HUES6 (cell line): ENCODE measurements at regions not wholly inside any gene's neighbourhood (a gene's known extent, or its start where the extent isn't known, plus 50 kb on each side); places are given as distances from the start of the nearest gene placed in this dataset.

ENCODE experiments used
- H3K27ac ChIP-seq: 2 replicates; pipeline ENCODE4 v1.7.0; 2013; ENCODE audit warnings: low read depth, mild to moderate bottlenecking, low read length, inconsistent platforms
- H3K27me3 ChIP-seq: 2 replicates; pipeline ENCODE4 v1.6.1; 2013; ENCODE audit warnings: low read length; ENCODE audit not compliant: control insufficient read depth, insufficient read depth
- H3K36me3 ChIP-seq: 2 replicates; pipeline ENCODE4 v1.6.1; 2013; ENCODE audit warnings: low read length; ENCODE audit not compliant: control insufficient read depth, insufficient read depth
- H3K4me1 ChIP-seq: 2 replicates; pipeline ENCODE4 v1.6.1; 2013; ENCODE audit warnings: low read length; ENCODE audit not compliant: control insufficient read depth, insufficient read depth
- H3K4me3 ChIP-seq: 2 replicates; pipeline ENCODE4 v1.5.1; 2013; ENCODE audit warnings: low read depth, low read length
- H3K9ac ChIP-seq: one replicate; pipeline ENCODE4 v1.6.1; 2013; ENCODE audit warnings: mild to moderate bottlenecking, low read length
- H3K9me3 ChIP-seq: 2 replicates; pipeline ENCODE4 v1.6.1; 2013; ENCODE audit warnings: low read depth, low read length; ENCODE audit not compliant: control insufficient read depth, insufficient read depth

DNA sequence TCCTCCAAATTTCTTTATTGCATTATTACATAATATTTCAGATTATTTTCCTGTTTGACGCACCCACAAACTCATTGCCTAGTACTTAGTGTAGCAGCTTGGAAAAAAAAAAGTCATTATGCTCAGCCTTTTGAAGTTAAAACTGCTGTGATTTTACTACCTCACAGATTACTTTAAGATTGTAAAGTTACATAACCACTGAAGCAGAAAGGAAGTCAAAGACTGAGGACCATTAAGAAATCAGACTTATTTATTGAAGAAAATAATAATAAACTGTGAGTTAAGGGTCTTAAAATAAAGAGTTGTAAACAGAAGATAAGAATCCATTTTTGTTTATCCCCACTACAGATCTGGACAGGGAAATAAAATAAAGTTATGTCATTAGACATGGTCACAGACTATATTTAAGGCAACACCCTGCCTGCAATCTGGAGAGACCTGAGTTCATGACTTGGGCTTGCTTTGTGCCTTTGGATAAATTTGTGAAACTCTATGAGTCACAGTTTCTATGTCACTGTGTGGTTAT is 212.1 kb upstream of the ROBO2 start:
- Histone ChIP-seq H3K27me3 (no peaks in the 10 kb centered on the region), H3K36me3 (no peaks in the 10 kb centered on the region), H3K4me3 (no peak overlapping the region), H3K9ac (no peak overlapping the region), H3K27ac (no peak overlapping the region), H3K4me1 (peaks cover 20% of the 10 kb centered on the region), H3K9me3 (no peaks in the 10 kb centered on the region)

DNA sequence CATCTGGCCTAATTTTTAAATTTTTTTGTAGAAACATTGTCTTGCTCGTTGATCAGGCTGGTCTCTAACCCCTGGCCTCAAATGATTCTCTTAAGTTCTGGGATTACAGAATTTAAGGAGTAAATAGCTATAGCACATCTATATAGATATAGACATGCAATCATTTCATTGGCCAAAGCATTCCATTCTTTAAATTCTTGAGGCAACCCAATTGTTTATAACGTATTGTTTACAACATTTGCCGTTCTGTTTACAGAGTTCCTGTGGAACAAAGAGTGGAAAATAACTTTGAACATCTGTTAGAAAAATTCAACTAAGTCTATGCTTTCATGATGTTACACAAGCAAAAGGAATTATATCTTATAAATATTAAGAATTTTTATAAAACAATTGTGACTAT is 205.2 kb upstream of the ROBO2 start:
- no peak overlapping the region for H3K9ac ChIP-seq

DNA sequence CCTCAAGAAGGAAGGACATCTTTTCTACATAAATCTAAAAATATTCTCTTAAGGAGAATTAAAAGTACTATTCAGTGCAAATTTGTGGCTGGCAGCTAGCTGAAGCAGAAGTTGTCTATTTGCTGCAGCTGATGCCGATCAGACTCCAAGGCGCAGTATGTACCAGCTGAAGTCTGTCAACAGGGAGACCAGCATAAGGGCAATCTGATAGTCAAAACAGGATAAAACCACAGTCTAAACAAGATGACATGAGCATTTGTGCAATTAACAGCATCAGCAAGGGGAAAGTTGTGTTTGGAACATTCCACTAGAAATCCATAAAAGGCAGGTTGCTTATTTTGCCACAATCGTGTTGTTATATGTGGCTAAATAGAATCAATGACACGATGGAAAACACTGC is 198.2 kb upstream of the ROBO2 start:
- no peak overlapping the region for H3K4me3 ChIP-seq
- no peaks in the 10 kb centered on the region for H3K4me1 ChIP-seq
- no peaks in the 10 kb centered on the region for H3K36me3 ChIP-seq
- H3K9me3 ChIP-seq, result no peaks in the 10 kb centered on the region
- H3K9ac ChIP-seq, result no peak overlapping the region
- no peak overlapping the region for H3K27ac ChIP-seq
- no peaks in the 10 kb centered on the region for H3K27me3 ChIP-seq

More for the DNA sequence above, 205.2 kb upstream of the ROBO2 start:
- no peak overlapping the region for H3K4me3 ChIP-seq
- H3K4me1 ChIP-seq, result no peaks in the 10 kb centered on the region
- no peaks in the 10 kb centered on the region for H3K36me3 ChIP-seq
- no peak overlapping the region for H3K27ac ChIP-seq
- H3K27me3 ChIP-seq, result no peaks in the 10 kb centered on the region
- H3K9me3 ChIP-seq, result no peaks in the 10 kb centered on the region

DNA sequence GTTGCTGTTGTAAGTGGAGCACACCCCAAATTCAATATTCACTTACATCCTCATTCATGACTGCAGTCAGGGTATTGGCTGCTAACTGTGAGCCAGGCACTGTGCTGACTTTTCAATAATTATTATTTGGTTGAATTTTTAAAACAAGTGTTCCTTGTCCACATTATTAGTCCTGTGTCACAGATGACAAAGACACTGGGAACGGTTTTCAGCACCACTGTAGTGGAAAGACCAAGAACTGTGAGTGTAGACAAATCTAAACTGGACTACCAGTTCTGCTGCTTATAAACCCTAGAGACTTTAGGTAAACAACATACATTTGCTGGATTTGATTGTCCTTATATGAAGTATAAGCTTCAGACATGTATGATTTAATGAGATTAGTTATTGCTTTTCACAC is 197.7 kb upstream of the ROBO2 start:
- H3K27ac ChIP-seq, result no peak overlapping the region
- no peaks in the 10 kb centered on the region for H3K27me3 ChIP-seq
- H3K9ac ChIP-seq, result no peak overlapping the region
- no peaks in the 10 kb centered on the region for H3K9me3 ChIP-seq
- H3K4me3 ChIP-seq, result no peak overlapping the region
- H3K36me3 ChIP-seq, result no peaks in the 10 kb centered on the region
- H3K4me1 ChIP-seq, result no peaks in the 10 kb centered on the region

DNA sequence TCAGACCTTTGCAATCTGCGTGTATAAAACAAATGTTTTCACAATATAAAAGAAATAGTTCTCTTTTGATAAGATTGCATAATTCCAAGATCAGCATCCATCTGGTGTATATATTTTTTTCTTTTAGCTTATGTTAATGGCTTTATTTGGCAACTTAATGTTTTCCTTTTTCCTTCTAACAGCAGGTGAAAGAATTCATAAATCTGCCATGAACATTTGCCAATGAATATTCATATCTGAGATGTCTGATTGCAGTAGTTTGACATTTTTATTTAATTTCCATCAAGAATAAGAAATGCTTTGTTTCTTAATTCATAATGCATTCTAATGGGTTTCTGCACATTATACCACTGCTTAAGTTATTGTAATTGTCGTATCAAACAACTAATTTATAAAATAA is 184.4 kb upstream of the ROBO2 start:
- Histone ChIP-seq H3K27ac (no peak overlapping the region), H3K4me1 (no peaks in the 10 kb centered on the region), H3K27me3 (no peaks in the 10 kb centered on the region), H3K9me3 (no peaks in the 10 kb centered on the region), H3K9ac (no peak overlapping the region), H3K36me3 (no peaks in the 10 kb centered on the region), H3K4me3 (no peak overlapping the region)

DNA sequence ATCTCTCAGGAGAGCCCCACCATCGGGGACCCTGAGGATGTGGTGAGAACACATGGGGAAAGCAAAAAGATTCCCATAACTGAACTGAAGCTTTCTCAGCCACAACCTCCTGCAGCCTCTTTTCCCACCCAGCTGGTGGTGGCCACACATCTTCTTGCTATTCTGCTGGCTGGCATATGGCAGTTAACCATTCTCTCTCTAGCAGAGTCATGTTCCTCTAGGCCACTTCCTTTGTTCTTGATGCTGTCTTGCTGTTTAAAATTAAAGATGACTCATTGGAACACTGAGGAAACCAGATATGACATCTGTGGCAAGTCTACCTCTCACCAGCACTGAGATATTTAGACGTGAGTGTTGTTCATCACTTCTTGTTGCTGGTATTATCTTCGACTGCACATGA is 180.3 kb upstream of the ROBO2 start:
- Histone ChIP-seq H3K9ac (no peak overlapping the region), H3K4me1 (no peaks in the 10 kb centered on the region), H3K4me3 (no peak overlapping the region), H3K27me3 (no peaks in the 10 kb centered on the region), H3K9me3 (no peaks in the 10 kb centered on the region), H3K27ac (no peak overlapping the region), H3K36me3 (no peaks in the 10 kb centered on the region)

DNA sequence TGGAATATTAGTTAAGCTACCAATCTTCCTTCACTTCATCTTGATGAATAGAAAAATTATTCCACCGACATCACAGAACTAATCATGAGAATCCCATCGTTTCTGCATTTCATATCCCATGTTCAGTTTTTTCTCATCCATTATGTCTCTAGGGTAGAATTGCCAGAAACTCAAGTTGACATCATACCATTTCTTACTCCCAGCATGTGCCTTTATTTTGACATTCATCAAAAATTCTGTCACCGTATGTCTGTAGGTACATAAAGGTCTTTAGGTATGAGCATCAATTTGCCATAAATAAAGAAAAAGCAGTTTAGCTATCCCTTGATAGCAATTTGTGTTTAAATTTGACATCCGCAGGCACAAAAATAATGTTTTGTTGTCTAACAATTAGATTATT is 175.5 kb upstream of the ROBO2 start:
- H3K36me3 ChIP-seq, result no peaks in the 10 kb centered on the region
- H3K4me3 ChIP-seq, result no peak overlapping the region
- H3K27me3 ChIP-seq, result no peaks in the 10 kb centered on the region
- no peaks in the 10 kb centered on the region for H3K9me3 ChIP-seq
- H3K4me1 ChIP-seq, result no peaks in the 10 kb centered on the region
- H3K9ac ChIP-seq, result no peak overlapping the region
- H3K27ac ChIP-seq, result no peak overlapping the region

DNA sequence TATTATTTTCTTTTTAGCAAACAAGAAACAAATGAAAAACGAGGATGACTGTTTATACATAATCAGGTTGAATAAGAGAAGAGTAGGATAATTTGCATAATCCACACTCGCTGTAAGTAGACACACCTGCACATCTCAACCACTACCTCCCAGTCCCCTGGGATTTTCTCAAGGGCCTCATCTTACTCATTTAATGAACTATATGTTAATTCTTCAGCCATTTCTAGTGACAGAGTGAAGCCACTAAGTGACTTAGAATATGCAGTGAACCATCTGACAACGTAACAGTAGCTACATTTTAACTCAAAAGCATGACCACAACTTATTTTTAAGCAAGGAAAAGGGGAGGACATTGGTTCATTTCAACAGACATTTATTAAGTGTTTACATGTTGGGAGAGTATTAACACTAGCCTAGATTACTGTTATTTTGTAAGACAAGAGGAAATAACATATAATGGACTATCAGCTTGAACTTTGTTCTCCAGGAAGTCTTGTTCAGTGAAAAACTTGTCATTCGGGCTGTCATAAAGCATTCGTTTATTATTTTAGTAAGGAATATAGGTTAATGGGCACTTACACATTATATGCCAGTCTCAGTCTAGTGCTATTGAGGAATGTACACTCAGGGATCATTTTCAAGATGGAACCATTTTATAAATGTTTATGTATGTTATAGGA is 173.0 kb upstream of the ROBO2 start:
- Histone ChIP-seq H3K9ac (no peak overlapping the region), H3K27ac (no peak overlapping the region), H3K27me3 (no peaks in the 10 kb centered on the region), H3K36me3 (no peaks in the 10 kb centered on the region), H3K4me1 (no peaks in the 10 kb centered on the region), H3K9me3 (no peaks in the 10 kb centered on the region), H3K4me3 (no peak overlapping the region)

DNA sequence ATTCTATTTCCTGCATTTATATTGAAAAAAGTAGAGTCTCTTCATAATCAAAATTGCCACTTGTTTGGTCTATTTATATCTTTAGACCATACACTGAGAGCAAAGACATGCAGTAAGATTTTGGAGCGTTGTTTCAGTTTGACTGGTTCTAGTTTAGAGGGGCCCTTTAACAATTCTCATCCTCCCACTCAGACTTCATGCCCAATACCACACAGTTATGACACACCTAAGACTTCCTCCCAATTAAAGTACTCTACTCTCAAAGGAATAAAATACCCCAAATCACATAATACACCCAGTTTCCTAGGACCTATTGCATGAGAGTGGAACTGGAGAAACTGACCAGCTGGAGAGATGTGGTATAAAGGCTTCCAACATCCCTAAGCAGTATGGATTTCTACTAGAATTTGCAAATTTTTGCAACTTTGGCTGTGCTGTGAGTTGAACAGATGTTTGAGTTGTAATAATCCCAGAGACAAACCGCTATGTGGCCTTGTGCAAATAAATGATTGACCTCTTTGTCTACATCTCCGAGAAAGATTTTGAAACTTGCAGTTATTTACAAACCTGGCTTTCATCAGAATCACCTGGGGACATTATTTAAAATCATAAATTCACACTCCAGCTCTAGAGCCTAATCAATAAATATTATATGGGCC is 170.0 kb upstream of the ROBO2 start:
- Histone ChIP-seq H3K4me3 (no peak overlapping the region), H3K4me1 (peaks cover 4% of the 10 kb centered on the region; the same call in 1 of the 2 replicates), H3K36me3 (no peaks in the 10 kb centered on the region), H3K9ac (no peak overlapping the region), H3K27me3 (no peaks in the 10 kb centered on the region), H3K9me3 (peaks cover 1% of the 10 kb centered on the region), H3K27ac (no peak overlapping the region)

DNA sequence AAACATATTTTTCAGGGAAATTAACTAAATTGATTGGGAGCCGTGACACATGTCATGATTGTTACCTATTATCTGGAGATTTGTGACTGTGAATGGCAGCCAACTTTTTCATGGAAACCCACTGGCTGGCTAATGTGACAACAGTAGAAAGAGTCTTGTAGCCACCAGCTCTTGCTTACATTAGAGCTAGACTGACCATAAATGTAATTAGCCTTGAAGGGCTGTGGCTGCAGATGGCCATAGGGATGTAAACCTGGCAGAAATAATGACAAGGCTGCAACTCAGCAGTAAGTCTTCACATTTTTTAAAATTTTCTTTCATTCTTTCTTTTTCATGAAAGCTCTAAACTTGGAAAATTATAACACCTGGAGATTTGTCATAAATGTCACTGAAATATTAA is 168.2 kb upstream of the ROBO2 start:
- H3K27me3 ChIP-seq, result no peaks in the 10 kb centered on the region
- peaks cover 8% of the 10 kb centered on the region for H3K9me3 ChIP-seq
- no peak overlapping the region for H3K27ac ChIP-seq
- H3K4me1 ChIP-seq, result peaks cover 4% of the 10 kb centered on the region; the same call in 1 of the 2 replicates
- no peak overlapping the region for H3K9ac ChIP-seq
- no peak overlapping the region for H3K4me3 ChIP-seq
- no peaks in the 10 kb centered on the region for H3K36me3 ChIP-seq

DNA sequence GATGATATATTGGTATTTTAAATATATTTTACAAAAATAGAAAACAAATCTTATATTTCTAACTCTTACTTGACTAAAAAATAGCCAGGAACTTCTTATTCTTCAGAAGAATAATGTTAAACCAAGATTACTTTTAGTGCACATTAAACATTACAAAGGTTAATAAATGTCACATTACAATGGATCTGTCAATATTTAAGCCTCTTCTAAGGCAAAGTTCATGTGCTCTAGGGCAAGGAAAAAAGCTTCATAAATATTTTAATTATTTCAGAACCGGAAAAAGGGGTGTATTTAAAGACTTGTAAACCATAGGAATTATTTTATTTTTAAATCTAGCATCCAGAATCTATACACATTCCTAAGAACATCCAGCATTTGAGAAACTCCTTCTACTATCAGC is 166.9 kb upstream of the ROBO2 start:
- no peaks in the 10 kb centered on the region for H3K36me3 ChIP-seq
- no peak overlapping the region for H3K9ac ChIP-seq
- H3K4me3 ChIP-seq, result no peak overlapping the region
- peaks cover 8% of the 10 kb centered on the region for H3K9me3 ChIP-seq
- no peak overlapping the region for H3K27ac ChIP-seq
- no peaks in the 10 kb centered on the region for H3K27me3 ChIP-seq
- peaks cover 4% of the 10 kb centered on the region; the same call in 1 of the 2 replicates for H3K4me1 ChIP-seq
